A673 (cell line): ENCODE measurements at regions not wholly inside any gene's neighbourhood (a gene's known extent, or its start where the extent isn't known, plus 50 kb on each side); places are given as distances from the start of the nearest gene placed in this dataset.

Experiments
- EZH2 ChIP-seq: fragments of 200-600 bp; sonication (generic); IDR thresholded peaks from 2 replicates; pipeline ENCODE4 v1.6.1; 2017; ENCODE audit warnings: borderline replicate concordance, low read depth, mild to moderate bottlenecking, mixed read lengths, antibody characterized with exemption, low read length; ENCODE audit not compliant: poor library complexity, severe bottlenecking
- TF ChIP-seq, protein P1 (sequence below): fragments of 300-800, 200-600 bp; sonication (generic); conservative IDR thresholded peaks from 2 replicates; pipeline ENCODE4 v1.5.1; 2017; ENCODE audit warnings: low read depth, mild to moderate bottlenecking, antibody characterized with exemption, low read length, moderate library complexity, mixed read lengths

DNA sequence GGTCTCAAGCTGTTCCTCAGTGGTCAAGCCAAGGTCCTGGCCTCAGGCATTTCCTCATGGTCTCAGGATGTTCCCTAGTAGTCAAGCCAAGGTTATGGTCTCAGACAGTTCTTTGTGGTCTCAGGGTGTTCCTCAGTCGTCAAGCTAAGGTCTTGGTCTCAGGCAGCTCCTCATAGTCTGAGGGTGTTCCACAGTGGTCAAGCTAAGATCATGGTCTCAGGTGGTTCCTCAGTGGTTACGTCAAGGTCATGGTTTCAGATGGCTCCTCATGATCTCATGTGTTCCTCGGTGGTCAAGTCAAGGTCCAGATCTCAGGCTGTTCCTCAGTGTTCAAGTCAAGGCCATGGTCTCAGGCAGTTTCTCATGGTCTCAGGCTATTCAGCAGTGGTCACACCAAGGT is 540.1 kb downstream of the VRK1 start:
- TF ChIP-seq, protein P1, sequence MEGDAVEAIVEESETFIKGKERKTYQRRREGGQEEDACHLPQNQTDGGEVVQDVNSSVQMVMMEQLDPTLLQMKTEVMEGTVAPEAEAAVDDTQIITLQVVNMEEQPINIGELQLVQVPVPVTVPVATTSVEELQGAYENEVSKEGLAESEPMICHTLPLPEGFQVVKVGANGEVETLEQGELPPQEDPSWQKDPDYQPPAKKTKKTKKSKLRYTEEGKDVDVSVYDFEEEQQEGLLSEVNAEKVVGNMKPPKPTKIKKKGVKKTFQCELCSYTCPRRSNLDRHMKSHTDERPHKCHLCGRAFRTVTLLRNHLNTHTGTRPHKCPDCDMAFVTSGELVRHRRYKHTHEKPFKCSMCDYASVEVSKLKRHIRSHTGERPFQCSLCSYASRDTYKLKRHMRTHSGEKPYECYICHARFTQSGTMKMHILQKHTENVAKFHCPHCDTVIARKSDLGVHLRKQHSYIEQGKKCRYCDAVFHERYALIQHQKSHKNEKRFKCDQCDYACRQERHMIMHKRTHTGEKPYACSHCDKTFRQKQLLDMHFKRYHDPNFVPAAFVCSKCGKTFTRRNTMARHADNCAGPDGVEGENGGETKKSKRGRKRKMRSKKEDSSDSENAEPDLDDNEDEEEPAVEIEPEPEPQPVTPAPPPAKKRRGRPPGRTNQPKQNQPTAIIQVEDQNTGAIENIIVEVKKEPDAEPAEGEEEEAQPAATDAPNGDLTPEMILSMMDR: no peak
- TF ChIP-seq EZH2: no peak
